ENCODE measurements at regions not wholly inside any gene's neighbourhood (a gene's known extent, or its start where the extent isn't known, plus 50 kb on each side); places are given as distances from the start of the nearest gene placed in this dataset.
A peak's percentile ranks its signal among the peaks of the same experiment; 100 is the strongest.

GRCh38 chr3:103166890-103167289 is 732.1 kb downstream of the ZPLD1 start (continued):
- no peak for TF ChIP-seq PKNOX1 (IDR thresholded peaks at IDR 0.05)

GRCh38 chr3:103167850-103168249 is 733.0 kb downstream of the ZPLD1 start:
- ChIA-PET SMC1A (ENCODE audit: uncharacterized antibody, unreplicated experiment) (no interaction called here), RAD21 (ENCODE audit: unreplicated experiment) (no interaction called here), POLR2A (no interaction called here), CTCF (interaction anchor here (0.6 kb wide), 1 partner anchor 1279 kb away, joined by 3 read pairs; no protein-coding TSS in a partner anchor)
- peak; percentile 19 for DNase-seq (ENCODE audit: low read depth, low spot score)
- no peaks in the 10 kb centered on the region for H3K36me3 ChIP-seq (ENCODE audit: control insufficient read depth in 2 of 2, insufficient read depth in 2 of 2, low read length in 1 of 2)
- no peaks in the 10 kb centered on the region for H3K79me2 ChIP-seq (ENCODE audit: control insufficient read depth, insufficient read depth, low read length)
- BruUV-seq (replicated peaks), result no TSS peak
- no peak overlapping the region for H3K27ac ChIP-seq (ENCODE audit: control insufficient read depth, insufficient read depth)
- no peaks in the 10 kb centered on the region for H3K27me3 ChIP-seq (replicated peaks in 1 of 2; ENCODE audit: control insufficient read depth in 2 of 2, insufficient read depth in 2 of 2, low read length in 1 of 2)
- FAIRE-seq, result no peak
- no peaks in the 10 kb centered on the region for H4K20me1 ChIP-seq (ENCODE audit: control insufficient read depth, insufficient read depth)
- no peak overlapping the region for H2AFZ ChIP-seq (ENCODE audit: control insufficient read depth, low read depth, low read length)
- no peaks in the 10 kb centered on the region for H3K4me1 ChIP-seq (ENCODE audit: control insufficient read depth, insufficient read depth, low read length)
- no peak overlapping the region for H3K9ac ChIP-seq (ENCODE audit: control insufficient read depth, insufficient read depth, low read length)
- no peaks in the 10 kb centered on the region for H3K9me3 ChIP-seq (replicated peaks; ENCODE audit: control insufficient read depth, insufficient read depth, low read length)
- H3K4me2 ChIP-seq (ENCODE audit: control insufficient read depth, insufficient read depth), result no peak overlapping the region
- intact Hi-C loops (cut with micrococcal nuclease; ENCODE audit: unreplicated experiment), result no loop called here
- H3K4me3 ChIP-seq, result no peak overlapping the region
- in situ Hi-C loops (cut with MboI), result no loop called here
- peak; percentile 53 for ATAC-seq
- 3% methylated on average over 6 of the region's 6 CpGs for WGBS (ENCODE audit: insufficient coverage, insufficient replicate concordance, low lambda C conversion rate, missing lambda C conversion rate)
- TF ChIP-seq CBFB (IDR thresholded peaks at IDR 0.05; ENCODE audit: low read depth), result no peak
- TF ChIP-seq MTA2 (IDR thresholded peaks at IDR 0.05; ENCODE audit: low read depth), result peak; percentile 27; the same call in 1 of the 2 replicates
- peak; percentile 27; the same call in 1 of the 2 replicates for TF ChIP-seq NFIC (IDR thresholded peaks at IDR 0.05; ENCODE audit: low read depth, low read length)
- no peak for TF ChIP-seq SMC3 (IDR thresholded peaks at IDR 0.05; ENCODE audit: borderline replicate concordance, low read length)
- peak in 1 of 2 experiments; percentile 51; a peak in 2 of 4 replicates for TF ChIP-seq IKZF2 (IDR thresholded peaks at IDR 0.05)
- no peak for TF ChIP-seq ZNF687 (IDR thresholded peaks at IDR 0.05)
- no peak for TF ChIP-seq E2F4 (IDR thresholded peaks at IDR 0.05; ENCODE audit: low read depth, low read length)
- no peak for TF ChIP-seq CBX5 (IDR thresholded peaks at IDR 0.05; ENCODE audit: low read depth)
- TF ChIP-seq TARDBP (IDR thresholded peaks at IDR 0.05; ENCODE audit: borderline replicate concordance), result no peak
- no peak for TF ChIP-seq ZBTB33 (IDR thresholded peaks at IDR 0.05)
- peak; percentile 43; the same call in 1 of the 2 replicates for TF ChIP-seq IKZF1 (conservative IDR thresholded peaks at IDR 0.05)
- no peak for TF ChIP-seq TCF3 (IDR thresholded peaks at IDR 0.05; ENCODE audit: borderline replicate concordance, insufficient read depth, low read depth, low read length)
- TF ChIP-seq MEF2A (IDR thresholded peaks at IDR 0.05; ENCODE audit: insufficient read depth, low read depth, low read length), result 0 out of 2 replicates have a peak, but pooled peaks have one; percentile 29
- TF ChIP-seq RUNX3 (IDR thresholded peaks at IDR 0.05; ENCODE audit: low read length), result peak; percentile 66
- TF ChIP-seq ZNF622 (IDR thresholded peaks at IDR 0.05), result no peak
- no peak for TF ChIP-seq NR2C1 (IDR thresholded peaks at IDR 0.05)
- TF ChIP-seq NBN (IDR thresholded peaks at IDR 0.05), result no peak
